Stimulated activated CD8-positive, alpha-beta memory T cell treated with anti-CD3 and anti-CD28 coated beads, Interleukin-2, amount 100 ng/mL, for 1 hour (primary cell): ENCODE measurements at regions not wholly inside any gene's neighbourhood (a gene's known extent, or its start where the extent isn't known, plus 50 kb on each side); places are given as distances from the start of the nearest gene placed in this dataset.
"Not testable (repeated sequence)": the region's sequence is repeated elsewhere in the genome, so short reads cannot be mapped to it uniquely, and the experiment has no call there.

ENCODE experiments used
- DNase-seq, 2 donors: peaks; one replicate each; pipeline ENCODE4 v3.0.0-alpha.2; 2020; ENCODE audit warnings: low read depth in 2 of 2

DNA sequence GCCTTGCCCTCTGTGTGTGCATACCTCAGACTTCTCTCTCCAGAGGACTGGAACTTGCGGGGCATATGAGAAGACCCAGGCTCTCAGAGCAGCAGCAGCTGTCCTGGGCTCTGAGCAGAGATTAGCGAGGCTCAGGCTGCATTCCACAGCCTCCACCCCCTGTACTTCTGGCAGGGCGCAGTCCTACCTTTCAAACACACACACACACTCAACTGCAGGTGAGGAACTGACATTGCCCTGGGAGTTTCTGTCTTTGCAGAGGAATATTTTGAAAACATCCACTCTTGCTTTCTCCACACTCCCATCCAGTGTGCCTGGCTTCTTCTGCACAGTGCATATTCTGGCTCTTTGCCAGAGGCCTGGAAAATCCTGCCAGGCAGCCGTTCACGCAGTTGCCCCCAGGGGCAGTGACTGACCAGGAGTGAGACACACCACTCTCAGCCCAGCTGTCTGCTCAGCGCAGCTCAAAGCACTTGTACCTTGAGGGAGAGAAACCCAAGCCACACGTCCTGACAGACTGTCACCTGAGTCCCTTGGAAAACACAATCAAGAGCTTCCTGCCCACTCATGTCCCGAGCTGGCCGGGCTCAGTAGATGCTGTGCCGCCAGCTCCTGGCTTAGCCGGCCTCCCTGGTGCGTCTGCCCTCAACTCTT lies 460.8 kb downstream of the RNF144A start:
- no peak for DNase-seq

DNA sequence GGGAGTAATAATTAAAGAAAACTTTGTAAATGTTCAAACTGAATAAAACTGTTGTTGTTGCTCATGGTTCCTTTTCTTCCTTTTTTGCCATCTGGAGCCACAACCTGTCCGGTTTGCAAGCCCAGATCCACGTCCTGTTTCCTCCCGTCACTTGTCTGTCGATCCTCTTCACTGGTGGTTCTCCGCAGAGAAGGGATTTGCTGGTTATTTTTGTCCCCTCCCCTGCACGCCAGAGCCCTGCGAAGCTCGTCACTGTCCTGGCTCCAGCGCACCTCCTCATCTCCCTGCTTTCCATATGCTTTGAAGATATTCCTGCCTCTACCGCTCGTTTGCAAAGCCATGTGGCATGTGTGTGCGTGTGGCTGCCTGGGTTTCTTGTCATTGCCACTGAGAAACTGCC lies 461.4 kb downstream of the RNF144A start:
- DNase-seq = no peak

DNA sequence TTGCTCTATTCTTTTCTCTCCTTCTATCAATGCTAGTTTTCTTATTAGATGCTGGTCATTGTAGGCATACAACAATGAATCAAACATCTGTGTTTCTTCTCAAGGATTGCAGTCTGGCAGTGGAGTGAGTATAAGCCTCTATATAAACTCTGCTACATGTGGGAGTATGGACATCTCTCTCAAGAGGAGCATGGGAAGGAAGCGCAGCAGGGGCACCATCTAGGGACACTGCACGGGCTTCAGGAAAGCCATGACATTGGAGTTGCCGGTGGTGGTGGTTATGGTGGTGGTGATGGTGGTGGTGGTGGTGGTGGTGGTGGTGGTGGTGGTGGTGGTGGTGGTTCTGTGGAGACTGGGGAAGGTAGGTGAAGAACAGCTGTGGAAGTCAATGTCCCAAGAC lies 462.6 kb downstream of the RNF144A start:
- DNase-seq = no peak

DNA sequence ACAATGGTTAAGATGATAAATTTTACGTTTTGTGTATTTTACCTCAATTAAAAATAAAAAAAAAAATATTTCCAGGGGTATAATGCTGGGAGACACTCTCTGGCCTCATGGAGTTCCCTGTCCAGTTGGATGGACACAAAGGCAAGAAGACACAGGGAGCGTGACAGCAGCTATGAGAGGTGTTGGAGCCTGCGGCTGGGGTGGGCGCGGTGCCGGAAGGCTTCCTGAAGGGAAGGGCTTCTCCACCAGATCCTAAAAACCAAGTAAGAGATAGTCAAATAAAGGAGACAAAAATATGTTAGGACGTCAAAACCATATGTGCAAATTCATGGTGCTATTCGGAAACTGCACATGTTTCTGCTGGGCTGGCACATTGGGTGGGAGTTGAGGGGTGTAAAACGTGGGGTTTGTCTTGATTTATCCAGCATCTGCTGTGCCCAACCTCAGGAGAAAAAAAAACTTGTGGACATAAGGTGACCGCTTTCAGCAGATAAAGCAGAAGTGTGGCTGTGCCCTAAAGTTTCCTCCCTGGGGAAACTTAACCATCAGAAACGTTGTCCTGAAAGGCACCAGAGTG lies 467.6 kb downstream of the RNF144A start:
- no peak for DNase-seq

DNA sequence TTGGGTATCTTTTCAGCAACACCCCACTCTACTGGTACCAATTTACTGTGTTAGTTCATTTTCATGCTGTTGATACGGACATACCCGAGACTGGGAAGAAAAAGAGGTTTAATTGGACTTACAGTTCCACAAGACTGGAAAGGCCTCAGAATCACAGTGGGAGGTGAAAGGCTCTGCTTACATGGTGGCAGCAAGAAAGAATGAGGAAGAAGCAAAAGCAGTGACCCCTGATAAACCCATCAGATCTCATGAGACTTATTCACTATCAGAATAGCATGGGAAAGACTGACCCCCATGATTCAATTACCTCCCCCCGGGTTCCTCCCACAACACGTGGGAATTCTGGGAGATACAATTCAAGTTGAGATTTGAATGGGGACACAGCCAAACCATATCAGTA lies 473.1 kb downstream of the RNF144A start:
- DNase-seq = not testable (repeated sequence)

DNA sequence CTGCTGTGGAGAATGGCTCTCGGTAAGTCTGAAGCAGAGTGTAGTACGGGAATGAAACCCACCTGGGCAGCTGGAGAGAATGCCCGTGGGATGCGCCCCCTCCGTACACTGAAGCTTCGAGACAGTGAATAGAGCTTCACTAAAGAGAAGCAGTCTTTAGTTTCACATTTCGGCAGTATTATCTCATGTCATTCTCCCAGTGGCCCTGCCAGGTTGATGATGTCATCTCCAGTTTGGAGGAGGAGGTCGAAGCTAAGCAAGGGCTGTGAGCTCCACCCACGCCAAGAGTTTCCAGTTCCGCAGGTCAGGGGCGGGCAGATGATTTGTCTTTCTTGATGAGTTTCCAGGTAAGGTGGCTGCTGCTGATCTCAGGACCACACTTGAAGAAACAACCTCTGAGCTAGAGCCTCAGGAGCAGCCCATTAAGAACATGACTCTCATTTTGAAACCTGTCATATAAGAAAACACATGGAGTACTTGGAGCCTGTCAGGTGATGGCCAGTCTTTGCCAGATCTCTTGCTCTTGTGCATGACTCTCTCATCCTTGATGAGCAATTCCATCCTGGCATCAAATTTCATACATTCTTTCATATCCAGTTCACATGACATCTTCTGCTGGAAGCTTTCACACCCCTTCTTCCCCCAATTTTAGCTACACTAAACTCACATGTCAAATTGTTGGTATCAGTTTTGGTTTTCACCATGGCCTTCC lies 475.0 kb downstream of the RNF144A start:
- no peak for DNase-seq

DNA sequence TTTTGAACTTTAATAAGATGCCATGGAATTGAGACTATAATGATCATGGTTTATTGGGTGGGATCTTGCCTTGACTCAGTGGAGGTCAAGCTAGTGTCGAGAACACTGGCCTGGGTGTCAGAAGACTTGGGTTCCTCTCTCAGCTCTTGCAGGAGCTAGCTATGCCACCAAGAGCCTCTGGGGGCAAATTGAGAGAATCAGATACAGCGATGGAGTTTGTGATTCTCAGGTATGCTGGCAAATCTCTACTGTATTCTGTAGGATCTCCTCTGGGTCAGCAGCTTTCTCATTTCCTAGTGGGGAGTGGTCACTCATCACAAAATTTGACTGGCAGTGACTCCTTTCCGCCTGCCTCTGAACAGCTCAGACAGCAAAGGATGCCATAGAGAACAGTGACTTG lies 477.0 kb downstream of the RNF144A start:
- DNase-seq = no peak

DNA sequence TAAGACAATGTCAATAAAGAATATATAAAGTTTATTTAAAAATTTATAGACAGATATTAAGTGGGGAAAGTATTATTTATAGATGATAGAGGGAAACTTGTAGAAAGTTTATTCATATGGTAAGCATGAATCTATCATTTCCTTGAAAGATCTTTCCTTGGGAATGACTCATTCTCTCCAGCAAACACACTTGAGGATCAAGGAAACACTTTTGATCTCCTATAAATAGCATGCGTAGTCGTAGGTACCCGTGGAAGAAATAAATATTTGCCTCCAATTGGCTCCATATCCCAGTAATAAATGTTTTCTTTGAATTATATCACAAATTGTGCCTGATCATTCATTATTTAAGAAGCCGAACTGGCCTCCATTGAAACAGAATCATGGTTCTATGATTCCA lies 483.4 kb downstream of the RNF144A start:
- DNase-seq = no peak

DNA sequence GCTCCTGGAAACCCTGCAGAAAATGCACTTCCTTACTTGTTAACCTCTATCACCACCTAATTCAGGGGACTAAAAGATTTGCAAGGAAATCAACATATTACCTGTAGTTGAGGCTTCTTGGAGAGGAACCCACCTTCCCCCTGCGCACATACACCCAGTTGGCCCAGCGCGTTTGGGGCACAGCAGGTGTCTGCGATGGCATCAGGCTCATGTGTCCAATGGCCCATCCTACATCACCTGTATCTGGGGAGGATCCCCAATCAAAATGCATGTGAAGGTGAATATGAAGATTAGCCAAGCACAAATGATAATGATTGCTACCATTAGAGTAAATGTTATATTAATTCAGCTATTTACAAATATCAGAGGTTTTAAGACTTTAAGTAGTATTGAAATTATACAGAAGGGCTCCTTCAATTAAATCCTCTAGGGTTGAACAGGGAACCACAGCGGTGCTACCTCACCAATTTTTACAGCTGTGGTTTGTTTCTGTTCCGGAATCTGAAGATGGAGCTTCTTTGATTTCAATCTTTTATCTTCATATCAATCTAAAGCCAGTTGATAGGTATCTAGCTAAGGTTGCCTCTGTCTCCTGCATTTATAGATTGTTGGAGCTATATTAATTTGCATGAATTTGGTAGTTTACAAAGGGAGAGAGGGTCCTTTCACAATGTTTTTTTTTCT lies 486.0 kb downstream of the RNF144A start:
- no peak for DNase-seq

DNA sequence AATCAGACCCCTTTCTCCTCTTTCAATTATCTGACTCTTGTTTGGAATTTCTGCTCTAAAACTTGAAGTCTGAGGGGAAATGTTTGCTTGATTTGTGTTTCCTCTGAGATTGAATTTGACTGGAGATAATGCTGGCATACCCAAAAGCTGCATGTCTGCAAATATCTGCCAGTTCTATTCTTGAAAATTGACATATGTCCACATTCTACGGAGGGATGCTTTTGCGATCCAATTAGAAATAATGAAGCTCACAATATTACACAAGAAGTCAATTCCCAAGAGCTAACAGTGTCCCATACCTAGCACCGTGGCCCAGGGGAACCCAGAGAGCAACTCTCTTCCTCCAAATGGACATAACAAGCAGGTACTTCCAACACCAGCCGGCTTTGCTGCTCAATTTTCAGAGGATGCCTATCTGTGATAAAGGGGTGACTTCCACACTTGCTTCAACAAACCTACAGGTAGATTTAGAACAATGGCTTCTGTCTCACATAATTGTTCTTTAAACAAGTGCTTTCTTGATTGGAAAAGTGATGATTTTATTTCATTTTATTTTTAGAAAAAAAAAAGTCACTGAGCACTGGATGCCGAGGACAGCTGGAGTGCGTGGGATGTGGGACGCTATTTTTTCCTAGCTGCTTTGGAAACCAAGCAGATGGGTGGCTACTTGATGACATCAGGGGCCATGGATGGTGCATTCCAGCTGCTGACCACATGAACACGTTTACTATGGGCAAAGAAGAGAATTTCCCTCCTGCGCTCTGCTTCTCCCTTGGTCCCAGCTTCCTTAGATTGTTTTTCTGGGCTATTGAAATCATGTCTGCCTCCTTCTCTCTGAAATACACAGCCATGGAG lies 488.9 kb downstream of the RNF144A start:
- no peak for DNase-seq

DNA sequence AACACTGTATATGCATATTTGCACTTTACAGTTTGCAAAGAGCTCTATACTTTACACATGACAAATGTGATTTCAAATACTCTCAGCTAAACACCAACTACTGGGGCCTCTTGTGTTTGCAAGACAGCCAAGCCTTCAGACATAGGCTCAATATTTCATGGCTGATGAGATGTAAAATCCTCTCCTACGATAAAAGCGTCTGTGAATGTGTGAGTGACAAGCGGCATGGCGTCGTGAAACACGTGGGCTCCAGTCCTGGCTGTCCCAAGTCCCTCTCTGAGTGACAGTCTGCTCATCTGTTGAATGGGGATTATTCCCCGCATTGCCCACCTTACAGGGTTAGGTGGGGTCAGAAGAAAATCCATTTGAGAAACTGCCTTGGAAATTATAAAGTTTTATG lies 489.8 kb downstream of the RNF144A start:
- no peak for DNase-seq

DNA sequence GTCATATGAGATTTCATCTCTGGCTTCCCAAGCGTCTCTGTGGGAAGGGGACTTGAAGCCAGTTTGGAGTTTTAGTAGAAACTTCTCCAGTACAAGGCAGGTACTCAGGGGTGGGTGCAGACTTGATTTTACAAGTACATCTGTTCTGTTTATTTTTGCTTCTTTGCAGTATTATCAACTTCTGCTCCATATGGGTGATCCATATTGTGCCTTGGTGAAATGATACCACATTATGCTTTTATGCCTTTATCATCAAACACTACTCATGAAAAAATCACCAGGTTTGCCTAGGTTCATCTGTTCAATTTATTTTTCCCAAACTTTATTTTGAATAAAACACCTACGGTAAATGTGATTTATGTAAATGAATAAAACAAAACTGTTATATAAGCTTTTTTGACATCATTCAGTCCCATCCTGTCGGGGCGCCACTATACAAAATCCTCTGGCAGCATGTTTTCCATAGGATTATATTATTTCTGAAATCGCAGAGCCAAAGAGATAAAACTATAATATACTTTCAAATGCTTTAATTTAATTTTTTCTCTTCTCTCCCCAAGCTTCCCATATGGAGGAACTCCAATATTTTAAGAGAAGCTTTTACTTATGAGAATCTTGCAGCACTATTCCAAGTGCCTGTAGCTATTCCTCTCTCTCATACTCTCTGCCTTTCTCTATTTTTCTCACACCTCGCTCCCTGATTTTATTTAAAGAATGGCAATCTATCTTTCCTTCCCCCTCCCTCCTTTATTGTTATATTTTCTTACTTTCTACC lies 490.9 kb downstream of the RNF144A start:
- DNase-seq = no peak

DNA sequence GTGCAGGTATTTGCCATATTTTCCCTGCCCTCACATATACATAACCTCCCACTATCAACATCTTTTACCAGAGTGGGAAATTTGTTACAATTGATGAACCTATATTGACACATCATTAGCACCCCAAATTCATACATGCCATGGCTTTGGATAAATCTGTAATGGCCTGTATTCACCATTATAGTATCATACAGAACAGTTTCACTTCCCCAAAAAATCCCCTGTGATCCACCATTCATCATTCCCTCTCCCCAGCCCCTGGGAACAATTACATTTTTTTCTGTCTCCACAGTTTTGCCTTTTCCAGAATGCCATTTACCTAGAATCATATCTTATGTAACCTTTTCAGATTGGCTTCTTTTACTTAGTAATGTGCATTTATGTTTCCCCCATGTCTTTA lies 494.5 kb downstream of the RNF144A start:
- no peak for DNase-seq

DNA sequence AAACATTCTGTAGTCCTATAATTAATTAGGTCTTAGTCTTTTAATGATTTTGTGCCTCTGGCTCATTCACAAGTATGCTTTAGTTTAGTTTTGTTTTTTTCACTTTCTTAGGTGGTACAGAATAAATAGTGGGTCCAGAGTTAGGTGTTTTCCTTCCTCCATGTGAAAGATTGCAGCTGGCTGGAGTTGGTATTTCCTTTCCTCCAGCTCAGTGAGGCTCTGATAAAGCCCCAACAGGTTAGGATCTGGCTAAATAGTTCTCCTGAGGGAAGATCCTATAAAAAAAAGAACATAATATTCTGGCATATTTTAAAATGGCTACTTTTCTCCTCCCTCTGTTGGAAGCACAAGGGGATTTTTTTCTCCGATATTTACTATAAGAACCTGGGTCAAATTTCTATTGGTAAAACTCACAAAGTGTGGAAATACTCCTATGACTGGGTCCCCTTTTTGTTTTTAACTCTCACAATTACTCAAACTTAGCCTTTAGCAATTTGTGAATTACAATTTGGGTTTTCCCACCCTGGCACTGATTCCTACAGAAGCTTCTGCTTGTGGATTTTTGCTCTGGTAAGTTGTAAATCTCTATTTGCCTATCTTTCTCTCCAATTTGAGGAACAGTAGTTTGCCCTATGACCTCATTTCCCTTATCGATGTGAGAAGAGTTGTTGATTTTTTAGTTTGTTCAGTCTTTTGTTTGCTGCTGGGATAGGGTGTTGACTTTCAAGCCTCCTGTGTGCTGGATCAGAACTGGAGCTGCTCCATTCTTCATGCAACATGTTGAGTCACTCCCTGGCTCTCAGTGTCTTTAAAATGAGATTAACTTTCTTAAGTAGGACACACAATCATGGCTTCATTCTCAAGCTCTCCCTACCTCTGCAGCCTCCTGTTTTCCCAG lies 500.9 kb downstream of the RNF144A start:
- no peak for DNase-seq

DNA sequence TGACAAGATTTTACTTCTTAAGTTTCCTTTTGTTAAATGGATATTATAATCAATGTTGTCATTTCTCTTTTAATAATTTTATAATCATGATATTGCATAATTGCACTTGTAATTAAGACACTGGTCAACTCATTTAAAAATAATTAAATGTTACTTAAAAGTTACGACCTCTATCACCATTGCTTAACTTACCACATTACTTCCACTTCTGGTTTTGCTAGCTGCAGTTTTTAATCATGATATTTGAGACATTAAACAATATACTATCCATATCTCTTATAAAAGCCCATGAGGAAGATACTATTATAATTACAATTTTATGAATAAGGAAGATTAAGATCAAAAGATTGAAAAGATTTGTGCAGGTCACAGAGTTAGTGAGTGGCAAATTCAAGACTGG lies 502.0 kb downstream of the RNF144A start:
- DNase-seq = no peak

DNA sequence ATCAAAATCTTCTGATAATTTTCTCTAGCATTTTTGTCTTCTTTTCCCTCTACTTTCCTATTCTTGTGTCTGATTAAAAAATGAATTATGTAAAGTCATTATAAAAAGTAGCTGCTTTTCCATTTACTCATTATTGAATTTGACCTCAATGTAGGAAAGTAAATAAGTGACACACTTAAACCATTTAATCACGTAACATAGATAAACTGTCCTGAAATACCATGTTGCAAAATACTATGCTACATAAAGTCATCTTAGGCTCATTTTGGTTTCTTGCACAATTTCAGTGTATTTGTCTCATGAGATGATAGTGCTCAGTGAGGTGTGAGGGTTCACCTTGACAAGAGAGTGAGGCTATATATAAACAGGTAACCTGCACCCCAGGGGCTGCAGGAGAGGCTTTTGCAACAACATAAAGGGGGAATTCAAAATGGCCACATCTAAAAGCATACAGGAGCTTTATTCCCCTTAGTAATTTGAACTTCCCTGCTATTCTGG lies 502.7 kb downstream of the RNF144A start:
- no peak for DNase-seq

DNA sequence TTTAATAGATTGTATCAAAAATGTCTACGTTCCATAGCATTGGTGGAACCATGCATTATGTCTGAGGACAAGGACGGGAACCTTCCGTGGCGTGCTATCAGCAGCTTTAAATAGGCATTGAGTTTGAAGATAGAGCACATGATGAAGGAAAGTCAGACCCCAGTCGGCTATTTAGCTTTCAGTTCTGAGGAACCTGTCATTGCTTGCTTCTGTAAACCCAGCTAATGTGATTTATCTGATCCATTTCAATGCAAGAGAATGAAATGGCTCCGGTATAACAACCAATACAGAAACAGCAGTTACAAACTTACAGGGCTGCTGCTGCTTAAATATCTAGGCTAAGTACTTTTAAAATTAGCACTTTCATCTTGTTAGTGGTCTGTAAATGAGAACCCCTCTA lies 503.3 kb downstream of the RNF144A start:
- DNase-seq = no peak

DNA sequence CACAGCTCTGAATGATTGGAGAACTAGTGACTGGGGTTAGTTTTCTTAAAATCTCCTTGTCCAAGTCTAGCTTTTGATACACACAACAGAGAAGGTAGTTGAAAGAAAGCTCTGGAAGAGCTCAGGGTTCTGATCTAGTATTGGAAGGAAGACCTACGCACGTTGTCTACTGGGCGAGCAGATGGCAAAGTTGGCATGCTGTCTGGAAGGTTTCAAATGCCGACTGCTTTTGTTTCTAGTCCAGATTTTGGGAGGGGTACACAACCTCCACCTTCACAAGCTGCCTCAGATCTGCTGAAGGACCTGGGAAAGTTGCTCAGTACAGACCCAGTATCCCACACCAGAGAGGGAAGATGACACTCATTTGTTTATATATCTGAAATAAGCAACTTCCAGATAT lies 507.3 kb downstream of the RNF144A start:
- DNase-seq = no peak

DNA sequence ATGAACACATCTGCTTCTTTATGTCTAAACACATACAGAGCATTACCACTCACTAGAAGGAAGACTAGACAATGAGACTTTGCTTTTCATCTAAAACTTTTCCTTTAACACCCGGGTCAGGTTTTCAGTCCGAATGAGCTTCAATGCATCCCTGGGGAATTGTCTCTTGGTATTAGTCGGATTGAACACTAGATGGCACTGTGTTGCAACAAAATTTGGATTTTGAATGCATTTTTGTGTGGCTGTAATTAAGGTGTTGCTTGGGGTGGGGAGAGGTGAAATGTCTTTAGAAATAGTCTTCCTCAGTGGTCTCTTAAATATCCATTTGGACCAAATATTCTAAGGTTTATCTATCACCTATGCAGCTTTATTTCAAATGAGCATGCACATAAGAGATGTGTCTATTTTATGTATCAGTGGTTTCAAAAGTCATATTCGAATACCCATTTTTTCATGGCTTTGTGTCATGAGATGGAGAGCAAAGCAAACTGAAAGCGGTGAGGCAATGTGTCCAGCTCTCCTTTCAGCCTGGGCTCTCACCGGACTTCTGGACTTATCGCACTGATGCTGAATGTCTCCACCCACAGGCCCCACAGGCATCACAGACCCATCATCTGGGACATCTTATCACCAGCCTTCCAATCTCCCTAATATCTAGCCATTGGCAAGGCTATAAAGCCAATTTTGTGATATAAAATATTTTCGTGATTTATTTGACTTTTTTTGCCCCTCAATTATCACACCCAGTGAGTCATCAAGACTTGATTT lies 510.3 kb downstream of the RNF144A start:
- no peak for DNase-seq
